KMS-11 (cell line): ENCODE measurements at regions not wholly inside any gene's neighbourhood (a gene's known extent, or its start where the extent isn't known, plus 50 kb on each side); places are given as distances from the start of the nearest gene placed in this dataset.

Experiments
- H2AFZ ChIP-seq: fragments of 200-600 bp; sonication (generic); 2 replicates; pipeline ENCODE4 v1.6.1; 2016; ENCODE audit warnings: antibody characterized with exemption, mixed run types, low read depth
- H3K27ac ChIP-seq: fragments of 200-600 bp; sonication (generic); 2 replicates; pipeline ENCODE4 v1.6.1; 2016; ENCODE audit warnings: mild to moderate bottlenecking, mixed run types
- H3K27me3 ChIP-seq: fragments of 200-600 bp; sonication (generic); 2 replicates; pipeline ENCODE4 v1.6.1; 2017; ENCODE audit warnings: mild to moderate bottlenecking, low read depth, mixed run types, moderate library complexity; ENCODE audit not compliant: insufficient read depth
- H3K36me3 ChIP-seq: fragments of 200-600 bp; sonication (generic); 2 replicates; pipeline ENCODE4 v1.6.1; 2017; ENCODE audit warnings: mild to moderate bottlenecking, mixed run types; ENCODE audit not compliant: insufficient read depth
- H3K4me1 ChIP-seq: fragments of 200-600 bp; sonication (generic); 2 replicates; pipeline ENCODE4 v1.6.1; 2016; ENCODE audit warnings: mild to moderate bottlenecking, low read depth, mixed run types; ENCODE audit not compliant: poor library complexity, severe bottlenecking
- H3K4me2 ChIP-seq: fragments of 200-600 bp; sonication (generic); 2 replicates; pipeline ENCODE4 v1.7.0; 2016; ENCODE audit warnings: mild to moderate bottlenecking, mixed run types
- H3K4me3 ChIP-seq: fragments of 200-600 bp; sonication (generic); IDR thresholded peaks from 2 replicates; pipeline ENCODE4 v1.6.1; 2017; ENCODE audit warnings: low read depth, low read length, mixed read lengths; ENCODE audit not compliant: insufficient read depth
- H3K79me2 ChIP-seq: fragments of 200-600 bp; sonication (generic); 2 replicates; pipeline ENCODE4 v1.6.1; 2016; ENCODE audit warnings: low read depth, mixed run types; ENCODE audit not compliant: insufficient read depth
- H3K9ac ChIP-seq: fragments of 200-600 bp; sonication (generic); 2 replicates; pipeline ENCODE4 v1.6.1; 2016; ENCODE audit warnings: mild to moderate bottlenecking, mixed run types
- H4K20me1 ChIP-seq: fragments of 200-600 bp; sonication (generic); 2 replicates; pipeline ENCODE4 v1.6.1; 2016; ENCODE audit warnings: mild to moderate bottlenecking, mixed run types; ENCODE audit not compliant: insufficient read depth
- TF ChIP-seq, protein P1 (sequence below): fragments of 200-600 bp; sonication (generic); conservative IDR thresholded peaks from 2 replicates; pipeline ENCODE4 v1.6.1; 2017; ENCODE audit warnings: low read depth, mild to moderate bottlenecking, antibody characterized with exemption, low read length, moderate library complexity, mixed read lengths

GRCh38 chr5:121424976-121425375 is 426.7 kb upstream of the FTMT start:
- no peak overlapping the region for H3K4me2 ChIP-seq
- TF ChIP-seq, protein P1, sequence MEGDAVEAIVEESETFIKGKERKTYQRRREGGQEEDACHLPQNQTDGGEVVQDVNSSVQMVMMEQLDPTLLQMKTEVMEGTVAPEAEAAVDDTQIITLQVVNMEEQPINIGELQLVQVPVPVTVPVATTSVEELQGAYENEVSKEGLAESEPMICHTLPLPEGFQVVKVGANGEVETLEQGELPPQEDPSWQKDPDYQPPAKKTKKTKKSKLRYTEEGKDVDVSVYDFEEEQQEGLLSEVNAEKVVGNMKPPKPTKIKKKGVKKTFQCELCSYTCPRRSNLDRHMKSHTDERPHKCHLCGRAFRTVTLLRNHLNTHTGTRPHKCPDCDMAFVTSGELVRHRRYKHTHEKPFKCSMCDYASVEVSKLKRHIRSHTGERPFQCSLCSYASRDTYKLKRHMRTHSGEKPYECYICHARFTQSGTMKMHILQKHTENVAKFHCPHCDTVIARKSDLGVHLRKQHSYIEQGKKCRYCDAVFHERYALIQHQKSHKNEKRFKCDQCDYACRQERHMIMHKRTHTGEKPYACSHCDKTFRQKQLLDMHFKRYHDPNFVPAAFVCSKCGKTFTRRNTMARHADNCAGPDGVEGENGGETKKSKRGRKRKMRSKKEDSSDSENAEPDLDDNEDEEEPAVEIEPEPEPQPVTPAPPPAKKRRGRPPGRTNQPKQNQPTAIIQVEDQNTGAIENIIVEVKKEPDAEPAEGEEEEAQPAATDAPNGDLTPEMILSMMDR: no peak
- H4K20me1 ChIP-seq: no peaks in the 10 kb centered on the region
- no peaks in the 10 kb centered on the region for H3K27me3 ChIP-seq
- H3K79me2 ChIP-seq: no peaks in the 10 kb centered on the region
- no peaks in the 10 kb centered on the region for H3K4me1 ChIP-seq
- H3K36me3 ChIP-seq: no peaks in the 10 kb centered on the region
- H3K9ac ChIP-seq: no peak overlapping the region
- no peak overlapping the region for H2AFZ ChIP-seq
- H3K27ac ChIP-seq: no peak overlapping the region
- H3K4me3 ChIP-seq: no peak overlapping the region

DNA sequence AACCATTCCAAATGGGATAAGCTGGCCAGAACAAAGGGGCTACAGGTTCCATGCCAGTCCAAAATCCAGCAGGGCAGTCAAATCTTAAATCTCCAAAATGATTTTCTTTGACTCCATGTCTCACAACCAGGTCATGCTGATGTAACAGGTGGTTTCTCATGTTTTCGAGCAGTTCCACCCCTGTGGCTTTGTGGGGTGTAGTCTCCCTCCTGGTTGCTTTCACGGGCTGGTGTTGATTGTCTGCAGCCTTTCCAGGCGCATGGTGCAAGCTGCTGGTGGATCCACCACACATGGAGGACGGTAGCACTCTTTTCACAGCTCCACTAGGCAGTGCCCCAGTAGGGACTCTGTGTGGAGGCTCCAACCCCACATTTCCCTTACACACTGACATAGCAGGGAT is 425.5 kb upstream of the FTMT start:
- no peak overlapping the region for H3K4me2 ChIP-seq
- TF ChIP-seq, protein P1: no peak
- H2AFZ ChIP-seq: no peak overlapping the region
- no peaks in the 10 kb centered on the region for H3K79me2 ChIP-seq
- no peaks in the 10 kb centered on the region for H3K27me3 ChIP-seq
- H4K20me1 ChIP-seq: no peaks in the 10 kb centered on the region
- H3K27ac ChIP-seq: no peak overlapping the region
- H3K4me3 ChIP-seq: no peak overlapping the region
- H3K36me3 ChIP-seq: no peaks in the 10 kb centered on the region
- no peaks in the 10 kb centered on the region for H3K4me1 ChIP-seq
- no peak overlapping the region for H3K9ac ChIP-seq

- TF ChIP-seq, protein P1: no peak
- no peak overlapping the region for H3K9ac ChIP-seq
- H2AFZ ChIP-seq: no peak overlapping the region
- H3K4me3 ChIP-seq: no peak overlapping the region
- no peaks in the 10 kb centered on the region for H3K4me1 ChIP-seq
- no peak overlapping the region for H3K4me2 ChIP-seq
- H3K27me3 ChIP-seq: no peaks in the 10 kb centered on the region
- no peak overlapping the region for H3K27ac ChIP-seq
- no peaks in the 10 kb centered on the region for H3K79me2 ChIP-seq
- H3K36me3 ChIP-seq: no peaks in the 10 kb centered on the region
- no peaks in the 10 kb centered on the region for H4K20me1 ChIP-seq
These were observed 421.9 kb upstream of the FTMT start for GRCh38 chr5:121429761-121430160.

GRCh38 chr5:121430538-121430937 is 421.1 kb upstream of the FTMT start:
- Histone ChIP-seq H4K20me1 (no peaks in the 10 kb centered on the region), H3K27ac (no peak overlapping the region), H3K4me3 (no peak overlapping the region), H3K36me3 (no peaks in the 10 kb centered on the region), H3K79me2 (no peaks in the 10 kb centered on the region), H3K4me2 (no peak overlapping the region), H3K4me1 (no peaks in the 10 kb centered on the region), H3K9ac (no peak overlapping the region), H3K27me3 (no peaks in the 10 kb centered on the region), H2AFZ (no peak overlapping the region)
- TF ChIP-seq, protein P1: no peak
